ENCODE measurements at regions not wholly inside any gene's neighbourhood (a gene's known extent, or its start where the extent isn't known, plus 50 kb on each side); places are given as distances from the start of the nearest gene placed in this dataset.

DNA sequence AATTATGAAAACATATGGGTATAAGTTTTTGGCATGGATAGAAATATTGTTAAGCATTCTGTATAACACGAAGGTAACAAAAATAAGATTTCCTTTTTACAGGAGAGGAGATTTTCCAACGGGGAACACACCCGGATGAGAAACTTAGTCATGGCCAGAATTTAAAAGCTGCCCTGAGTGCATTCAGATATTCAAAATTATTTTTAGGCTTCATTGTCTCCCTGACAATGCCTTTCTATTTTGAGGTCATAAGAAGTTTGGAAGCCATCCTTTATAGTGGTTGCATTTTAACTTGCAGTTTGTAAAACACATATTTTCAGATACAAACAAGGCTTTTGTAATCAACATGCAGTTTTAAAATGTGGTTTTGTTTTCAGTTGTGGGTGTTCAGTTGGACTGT is 357.5 kb upstream of the FAM47C start:
- Mint-ChIP-seq H3K36me3 (no peaks in the 10 kb centered on the region), H3K4me3 (no peak overlapping the region), H3K27ac (no peak overlapping the region), H3K9me3 (peaks cover 40% of the 10 kb centered on the region), H3K4me1 (no peaks in the 10 kb centered on the region), H3K27me3 (ENCODE audit: low read depth) (no peaks in the 10 kb centered on the region)
- DNase-seq (ENCODE audit: low spot score in 2 of 2, unreplicated experiment in 2 of 2) = no peak
- TF ChIP-seq, protein P1, sequence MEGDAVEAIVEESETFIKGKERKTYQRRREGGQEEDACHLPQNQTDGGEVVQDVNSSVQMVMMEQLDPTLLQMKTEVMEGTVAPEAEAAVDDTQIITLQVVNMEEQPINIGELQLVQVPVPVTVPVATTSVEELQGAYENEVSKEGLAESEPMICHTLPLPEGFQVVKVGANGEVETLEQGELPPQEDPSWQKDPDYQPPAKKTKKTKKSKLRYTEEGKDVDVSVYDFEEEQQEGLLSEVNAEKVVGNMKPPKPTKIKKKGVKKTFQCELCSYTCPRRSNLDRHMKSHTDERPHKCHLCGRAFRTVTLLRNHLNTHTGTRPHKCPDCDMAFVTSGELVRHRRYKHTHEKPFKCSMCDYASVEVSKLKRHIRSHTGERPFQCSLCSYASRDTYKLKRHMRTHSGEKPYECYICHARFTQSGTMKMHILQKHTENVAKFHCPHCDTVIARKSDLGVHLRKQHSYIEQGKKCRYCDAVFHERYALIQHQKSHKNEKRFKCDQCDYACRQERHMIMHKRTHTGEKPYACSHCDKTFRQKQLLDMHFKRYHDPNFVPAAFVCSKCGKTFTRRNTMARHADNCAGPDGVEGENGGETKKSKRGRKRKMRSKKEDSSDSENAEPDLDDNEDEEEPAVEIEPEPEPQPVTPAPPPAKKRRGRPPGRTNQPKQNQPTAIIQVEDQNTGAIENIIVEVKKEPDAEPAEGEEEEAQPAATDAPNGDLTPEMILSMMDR (IDR thresholded peaks at IDR 0.05; ENCODE audit: unreplicated experiment) = no peak

DNA sequence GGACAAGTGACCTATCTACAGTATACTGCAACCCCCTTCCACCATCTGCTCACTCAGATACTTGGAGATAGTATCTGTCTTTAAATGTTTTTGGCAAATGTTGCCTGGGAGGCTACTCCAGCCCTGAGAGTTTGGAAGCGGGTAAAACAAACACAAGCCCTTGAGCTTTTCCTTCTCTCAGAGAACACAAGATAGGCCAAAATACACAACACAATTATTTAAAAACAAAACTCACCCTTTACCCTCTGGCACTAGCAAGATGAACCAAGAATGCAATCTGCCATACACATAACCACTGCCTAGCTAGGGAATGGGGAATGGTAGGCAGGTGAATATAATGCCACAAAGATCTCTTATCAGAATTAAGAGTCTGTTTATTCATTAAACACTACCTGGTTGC is 324.7 kb upstream of the FAM47C start:
- Mint-ChIP-seq H3K27ac (no peak overlapping the region), H3K9me3 (peaks cover 30% of the 10 kb centered on the region)
- DNase-seq (ENCODE audit: low spot score in 2 of 2, unreplicated experiment in 2 of 2) = no peak

DNA sequence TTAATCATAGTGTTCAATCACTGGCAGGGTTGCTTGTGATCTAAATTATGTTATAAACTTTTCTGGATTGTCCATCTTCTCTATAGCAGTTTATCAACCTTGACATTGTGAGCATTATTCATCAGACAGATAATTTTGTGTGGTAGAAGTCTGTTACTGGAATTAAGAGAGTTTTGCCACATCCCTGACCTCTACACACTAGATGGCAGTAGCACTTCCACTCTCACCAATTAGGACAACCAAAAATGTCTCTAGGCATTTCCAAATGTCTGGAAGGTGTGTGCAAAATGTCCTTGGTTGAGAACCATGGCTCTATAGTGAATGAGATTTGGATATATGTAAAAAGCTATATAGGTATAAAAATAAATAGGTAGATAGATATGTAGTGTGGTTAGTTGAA is 324.1 kb upstream of the FAM47C start:
- Mint-ChIP-seq H3K4me1 (peaks cover 2% of the 10 kb centered on the region), H3K27me3 (ENCODE audit: low read depth) (peaks cover 2% of the 10 kb centered on the region), H3K9me3 (peaks cover 31% of the 10 kb centered on the region), H3K27ac (no peak overlapping the region), H3K36me3 (no peaks in the 10 kb centered on the region), H3K4me3 (no peak overlapping the region)
- no peak for DNase-seq (ENCODE audit: low spot score in 2 of 2, unreplicated experiment in 2 of 2)
- TF ChIP-seq, protein P1 (IDR thresholded peaks at IDR 0.05; ENCODE audit: unreplicated experiment) = no peak

More for the DNA sequence above, 324.7 kb upstream of the FAM47C start:
- Mint-ChIP-seq H3K4me3 (no peak overlapping the region), H3K4me1 (peaks cover 2% of the 10 kb centered on the region), H3K27me3 (ENCODE audit: low read depth) (peaks cover 2% of the 10 kb centered on the region), H3K36me3 (no peaks in the 10 kb centered on the region)
- TF ChIP-seq, protein P1 (IDR thresholded peaks at IDR 0.05; ENCODE audit: unreplicated experiment) = no peak

DNA sequence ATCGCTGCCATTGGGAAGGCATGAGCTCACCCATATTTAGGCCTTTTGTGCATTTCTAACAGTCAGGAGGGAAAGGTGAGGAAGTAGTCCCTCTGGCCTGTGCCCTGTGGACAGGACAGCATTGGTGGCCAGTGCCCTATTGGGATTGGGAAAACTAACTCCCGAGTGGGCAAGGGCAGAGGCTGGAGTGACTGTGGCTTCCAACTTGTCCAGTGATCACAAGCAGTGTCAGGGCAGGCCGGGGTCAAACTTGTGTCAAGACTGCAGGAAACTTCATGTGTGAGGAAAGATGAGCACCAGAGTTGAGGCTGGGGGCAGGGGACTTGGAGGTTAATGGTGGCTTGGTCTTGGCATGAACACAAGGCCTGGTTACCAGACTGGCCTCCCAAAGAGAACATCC is 286.2 kb upstream of the FAM47C start:
- Mint-ChIP-seq H3K27ac (no peak overlapping the region), H3K9me3 (peaks cover 26% of the 10 kb centered on the region), H3K4me3 (no peak overlapping the region), H3K4me1 (no peaks in the 10 kb centered on the region), H3K36me3 (no peaks in the 10 kb centered on the region), H3K27me3 (ENCODE audit: low read depth) (no peaks in the 10 kb centered on the region)
- no peak for DNase-seq (ENCODE audit: low spot score in 2 of 2, unreplicated experiment in 2 of 2)
- TF ChIP-seq, protein P1 (IDR thresholded peaks at IDR 0.05; ENCODE audit: unreplicated experiment) = no peak

DNA sequence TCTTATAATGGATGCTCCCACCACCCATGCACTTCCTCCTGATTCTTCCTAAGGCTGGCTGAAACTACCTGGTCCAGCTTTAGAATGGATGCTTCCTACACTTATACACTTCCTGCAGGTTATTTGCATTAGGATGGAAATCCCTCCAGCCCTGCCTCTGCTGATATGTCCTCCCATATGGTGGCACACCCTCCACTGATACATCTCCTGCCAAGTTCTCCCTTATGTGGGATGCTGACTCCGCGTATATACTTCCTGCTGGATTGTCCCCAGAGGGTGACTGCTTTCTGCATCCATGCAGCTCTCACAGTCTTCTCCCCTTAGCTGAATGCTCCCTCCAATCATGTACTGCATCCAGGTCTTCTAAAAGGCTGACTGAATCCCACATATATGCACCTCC is 254.6 kb upstream of the FAM47C start:
- H3K4me1 Mint-ChIP-seq = no peaks in the 10 kb centered on the region
- TF ChIP-seq, protein P1 (IDR thresholded peaks at IDR 0.05; ENCODE audit: unreplicated experiment) = no peak
- H3K27ac Mint-ChIP-seq = no peak overlapping the region
- H3K27me3 Mint-ChIP-seq (ENCODE audit: low read depth) = no peaks in the 10 kb centered on the region
- H3K9me3 Mint-ChIP-seq = peaks cover 6% of the 10 kb centered on the region
- H3K4me3 Mint-ChIP-seq = no peak overlapping the region
- no peaks in the 10 kb centered on the region for H3K36me3 Mint-ChIP-seq
- DNase-seq (ENCODE audit: low spot score in 2 of 2, unreplicated experiment in 2 of 2) = no peak

DNA sequence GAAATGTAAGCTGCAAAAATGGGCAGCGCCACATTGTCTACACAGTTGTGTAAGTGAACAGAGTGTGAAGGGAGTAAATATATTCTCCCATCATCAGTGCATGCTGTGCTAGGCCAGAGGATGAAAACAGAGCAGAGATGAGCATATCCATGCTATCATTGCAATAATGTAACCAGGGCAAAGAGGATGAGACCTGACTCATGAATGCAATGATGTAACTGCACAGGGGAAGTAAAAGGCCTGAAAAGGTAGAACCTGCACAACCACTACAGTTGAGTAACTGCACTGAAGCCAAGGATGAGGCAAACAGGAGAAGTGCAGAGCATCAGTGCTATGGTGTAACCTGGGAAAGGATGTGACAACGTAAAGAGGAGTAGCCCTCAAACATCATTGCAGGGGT is 220.4 kb upstream of the FAM47C start:
- no peak for DNase-seq (ENCODE audit: low spot score in 2 of 2, unreplicated experiment in 2 of 2)
- H3K4me1 Mint-ChIP-seq = no peaks in the 10 kb centered on the region
- H3K9me3 Mint-ChIP-seq = peaks cover 7% of the 10 kb centered on the region

More for the DNA sequence above, 220.4 kb upstream of the FAM47C start:
- H3K27ac Mint-ChIP-seq = no peak overlapping the region
- H3K4me3 Mint-ChIP-seq = no peak overlapping the region
- H3K27me3 Mint-ChIP-seq (ENCODE audit: low read depth) = no peaks in the 10 kb centered on the region
- no peaks in the 10 kb centered on the region for H3K36me3 Mint-ChIP-seq
- TF ChIP-seq, protein P1 (IDR thresholded peaks at IDR 0.05; ENCODE audit: unreplicated experiment) = no peak

All from mesothelial cell of epicardium (in vitro differentiated cells).